Heart left ventricle (tissue), 16 donors: ENCODE measurements at regions not wholly inside any gene's neighbourhood (a gene's known extent, or its start where the extent isn't known, plus 50 kb on each side); places are given as distances from the start of the nearest gene placed in this dataset.

Source experiments
- ATAC-seq, 4 donors: fragments of 200-7000 bp; cut with Tn5 transposase; one replicate each; pipeline ENCODE4 v1.9.1; 2020 to 2022; ENCODE audit warnings: moderate library complexity in 4 of 4, mild to moderate bottlenecking in 3 of 4, moderate number of reproducible peaks in 1 of 4
- DNase-seq, 5 donors: peaks; one replicate each; pipeline ENCODE4 v3.0.0-alpha.2; 2020
- H3K27ac ChIP-seq, 12 donors: fragments of 200-600 bp; sonication (generic) in 4 of 12; one replicate each; pipeline versions ENCODE4 v1.5.0 to v1.8.0; 2016 to 2022; ENCODE audit warnings: mild to moderate bottlenecking in 2 of 12
- H3K27me3 ChIP-seq, 9 donors: fragments of 200-600 bp; sonication (generic) in 2 of 9; one replicate each; pipeline versions ENCODE4 v1.5.1 to v1.8.0; 2016 to 2022; ENCODE audit warnings: mild to moderate bottlenecking in 3 of 9
- H3K36me3 ChIP-seq, 9 donors: fragments of 200-600 bp; sonication (generic) in 2 of 9; one replicate each; pipeline versions ENCODE4 v1.5.0 to v1.8.0; 2018 to 2022; ENCODE audit warnings: mild to moderate bottlenecking in 2 of 9
- H3K4me1 ChIP-seq, 12 donors: fragments of 200-600 bp; sonication (generic) in 4 of 12; one replicate each; pipeline versions ENCODE4 v1.5.0 to v1.8.0; 2016 to 2022; ENCODE audit warnings: mild to moderate bottlenecking in 3 of 12
- H3K4me3 ChIP-seq, 12 donors: fragments of 200-600 bp; sonication (generic) in 4 of 12; one replicate each; pipeline versions ENCODE4 v1.5.0 to v1.8.0; 2017 to 2022; ENCODE audit warnings: mild to moderate bottlenecking in 9 of 12, moderate library complexity in 4 of 12
- H3K9me3 ChIP-seq, 12 donors: fragments of 200-600 bp; sonication (generic) in 4 of 12; one replicate each; pipeline versions ENCODE4 v1.5.0 to v1.8.0; 2016 to 2022; ENCODE audit warnings: mild to moderate bottlenecking in 1 of 12
- POLR2A ChIP-seq, 2 donors: fragments of 450-650 bp; IDR thresholded peaks; one replicate each; pipeline ENCODE4 v1.6.1; 2017; ENCODE audit warnings: antibody characterized with exemption in 2 of 2, mild to moderate bottlenecking in 2 of 2, moderate library complexity in 2 of 2
- WGBS, 4 donors: extraction: QIAGEN DNeasy Blood & Tissue Kit in 2 of 4; methylation state at CpG; one replicate each; pipeline versions ENCODE4 v1.1.5 to v1.1.7; 2013 to 2018; 5-methylcytosine and 5-hydroxymethylcytosine counted together
- intact Hi-C, 10 donors: fragments of 100-400 bp; cut with DNase I; formaldehyde crosslinking; loops; one replicate each; pipeline versions ENCODE4 v1.11.1 to v1.14.2; 2022
- TF ChIP-seq, protein P1 (sequence below), 12 donors: fragments of 200-600 bp; sonication (generic) in 4 of 12; IDR thresholded peaks; one replicate each; pipeline versions ENCODE4 v1.5.0 to v1.8.0; 2018 to 2022; ENCODE audit warnings: antibody characterized with exemption in 12 of 12, mild to moderate bottlenecking in 5 of 12
- donor health status: ischemic (EF 13 %, LVEDD 7.1; RV severe dilation, severe dysfunction).
- donor health status: healthy with polysubstance abuse.
- donor health status: DM: no; HTN: yes; CAD: no.
- donor health status: DM: no; HTN: no; CAD: no.
- donor health status: ischemic (EF 25% LVEDD 6.9; RV normal size, moderate dysfunction).
- donor health status: ischemic (EF 25% LVEDD 5.7; RV mildly dilated, moderate dysfunction).
- donor health status: healthy.
- donor health status: DM: yes; HTN: yes; CAD: no.
- donor health status: ischemic (EF 35%, LVEDD 5.7; RV mildly dilated, moderate dysfunction).
- donor health status: nonischemic (EF 11% LVEDD 7.7; RV severe dilation, severe dysfunction).
- donor health status: DM: yes; HTN: yes; CAD: no.
- donor health status: PGD.
- donor health status: ischemic (EF 29% LVEDD 5.4; RV normal size, mild dysfunction).
- donor health status: nonischemic (EF 23%, LVEDD 6.1; RV moderate dilation, normal function).

DNA sequence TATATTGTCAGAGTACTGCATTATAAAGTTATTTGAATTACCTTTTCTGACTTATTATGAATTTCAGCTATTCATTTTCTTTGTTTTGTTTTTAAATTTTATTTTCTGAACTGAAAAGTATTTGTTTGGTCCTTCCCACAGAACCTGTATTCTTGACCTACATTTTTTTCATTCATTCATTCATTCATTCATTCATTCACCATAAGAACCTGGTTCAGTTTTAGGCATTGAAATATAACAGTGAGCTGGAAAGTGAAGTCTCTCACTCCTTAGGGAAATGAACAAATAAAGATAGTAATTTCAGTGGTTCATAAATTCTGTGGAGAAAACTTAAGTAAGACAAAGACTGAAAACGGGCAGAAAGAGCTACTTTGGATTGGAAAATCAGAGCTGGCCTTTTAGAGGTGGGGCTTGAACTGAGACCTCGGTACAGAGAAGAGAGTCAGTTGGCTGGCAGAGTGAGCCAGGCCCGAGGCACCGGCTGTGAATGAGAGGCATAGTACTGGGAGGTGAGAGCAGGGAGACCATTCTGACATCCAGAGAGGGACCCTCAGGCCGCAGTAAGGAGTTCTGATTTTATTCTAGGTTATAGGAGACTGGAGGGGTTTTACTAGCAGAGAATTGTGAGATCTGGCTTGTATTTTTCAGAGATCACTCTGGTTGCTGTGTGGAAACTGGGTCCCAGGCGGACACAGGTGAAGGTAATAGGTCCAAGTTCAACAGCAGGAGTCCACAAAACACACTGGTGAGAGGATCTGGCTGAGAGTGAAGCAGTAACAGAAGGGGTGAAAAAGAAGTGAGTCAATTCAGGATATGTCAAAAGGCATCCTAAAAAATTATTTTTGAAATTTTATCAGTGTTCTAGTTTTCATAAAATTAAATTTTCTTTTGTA, 75.8 kb upstream of the FN1 start:
- Histone ChIP-seq H3K27me3 (no peaks in the 10 kb centered on the region), H3K4me1 (peaks cover 0 to 5% (median 0%) of the 10 kb centered on the region in 12 donors), H3K36me3 (no peaks in the 10 kb centered on the region), H3K4me3 (no peak overlapping the region), H3K27ac (no peak overlapping the region), H3K9me3 (no peaks in the 10 kb centered on the region)
- intact Hi-C loops = no loop called here
- 80 to 88% (median 83%) methylated on average over 6 of the region's 6 CpGs for WGBS, 4 donors
- DNase-seq (no peak), ATAC-seq (no peak)
- no peak for TF ChIP-seq POLR2A (IDR thresholded peaks at IDR 0.05)
- TF ChIP-seq, protein P1, sequence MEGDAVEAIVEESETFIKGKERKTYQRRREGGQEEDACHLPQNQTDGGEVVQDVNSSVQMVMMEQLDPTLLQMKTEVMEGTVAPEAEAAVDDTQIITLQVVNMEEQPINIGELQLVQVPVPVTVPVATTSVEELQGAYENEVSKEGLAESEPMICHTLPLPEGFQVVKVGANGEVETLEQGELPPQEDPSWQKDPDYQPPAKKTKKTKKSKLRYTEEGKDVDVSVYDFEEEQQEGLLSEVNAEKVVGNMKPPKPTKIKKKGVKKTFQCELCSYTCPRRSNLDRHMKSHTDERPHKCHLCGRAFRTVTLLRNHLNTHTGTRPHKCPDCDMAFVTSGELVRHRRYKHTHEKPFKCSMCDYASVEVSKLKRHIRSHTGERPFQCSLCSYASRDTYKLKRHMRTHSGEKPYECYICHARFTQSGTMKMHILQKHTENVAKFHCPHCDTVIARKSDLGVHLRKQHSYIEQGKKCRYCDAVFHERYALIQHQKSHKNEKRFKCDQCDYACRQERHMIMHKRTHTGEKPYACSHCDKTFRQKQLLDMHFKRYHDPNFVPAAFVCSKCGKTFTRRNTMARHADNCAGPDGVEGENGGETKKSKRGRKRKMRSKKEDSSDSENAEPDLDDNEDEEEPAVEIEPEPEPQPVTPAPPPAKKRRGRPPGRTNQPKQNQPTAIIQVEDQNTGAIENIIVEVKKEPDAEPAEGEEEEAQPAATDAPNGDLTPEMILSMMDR (IDR thresholded peaks at IDR 0.05) = no peak

DNA sequence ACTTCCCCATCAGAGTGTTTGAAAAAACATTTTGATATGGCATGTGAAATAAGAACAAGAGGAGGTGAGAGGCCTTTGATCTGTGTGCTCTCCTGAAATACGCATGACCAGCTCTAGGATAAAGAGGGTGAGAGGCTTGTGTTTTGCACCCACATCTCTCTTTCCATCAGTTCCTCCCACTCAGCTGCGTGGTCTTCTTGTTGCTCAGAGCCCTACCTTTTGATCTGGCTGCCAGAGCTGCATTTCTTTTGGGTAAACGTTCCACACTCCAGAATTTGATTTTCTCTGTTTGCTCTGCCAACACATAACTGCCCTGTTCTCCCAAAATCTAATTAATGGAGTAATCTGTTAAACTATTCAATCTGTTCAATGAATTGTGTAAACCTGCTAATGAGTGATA, 72.0 kb upstream of the FN1 start:
- no peaks in the 10 kb centered on the region for H3K36me3 ChIP-seq
- 56 to 66% (median 61%) methylated on average over 3 of the region's 3 CpGs for WGBS, 4 donors
- peaks cover 0 to 16% (median 0%) of the 10 kb centered on the region in 12 donors for H3K4me1 ChIP-seq
- no peak overlapping the region for H3K27ac ChIP-seq
- no peaks in the 10 kb centered on the region for H3K27me3 ChIP-seq
- DNase-seq (no peak), ATAC-seq (no peak)
- intact Hi-C loops = no loop called here
- TF ChIP-seq POLR2A (IDR thresholded peaks at IDR 0.05) = no peak
- TF ChIP-seq, protein P1 (IDR thresholded peaks at IDR 0.05) = no peak
- H3K9me3 ChIP-seq = no peaks in the 10 kb centered on the region
- no peak overlapping the region for H3K4me3 ChIP-seq

DNA sequence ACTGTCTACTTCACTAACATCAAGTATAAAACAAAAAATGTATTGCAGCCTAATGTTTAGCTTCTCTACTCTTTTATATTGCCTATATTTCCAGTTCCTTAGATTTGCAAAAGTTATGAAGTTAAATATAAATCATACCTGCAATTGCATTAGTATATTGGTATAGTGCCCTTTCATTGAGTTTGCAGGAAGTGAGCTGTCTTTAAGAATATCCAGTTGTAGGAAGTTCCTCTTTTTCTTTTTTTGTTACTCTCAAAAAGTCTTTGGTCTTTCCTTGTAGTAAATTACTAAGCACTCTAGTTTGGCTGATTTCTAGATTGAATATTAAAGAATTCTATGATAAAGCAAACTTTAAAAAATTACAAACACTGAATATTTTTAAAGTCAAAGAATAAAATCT, 71.3 kb upstream of the FN1 start:
- TF ChIP-seq POLR2A (IDR thresholded peaks at IDR 0.05) = no peak
- TF ChIP-seq, protein P1 (IDR thresholded peaks at IDR 0.05) = no peak
- Histone ChIP-seq H3K27ac (no peak overlapping the region), H3K9me3 (no peaks in the 10 kb centered on the region), H3K36me3 (no peaks in the 10 kb centered on the region), H3K4me1 (peaks cover 0 to 16% (median 0%) of the 10 kb centered on the region in 12 donors), H3K4me3 (no peak overlapping the region), H3K27me3 (no peaks in the 10 kb centered on the region)
- DNase-seq (no peak), ATAC-seq (no peak)
- intact Hi-C loops = no loop called here

DNA sequence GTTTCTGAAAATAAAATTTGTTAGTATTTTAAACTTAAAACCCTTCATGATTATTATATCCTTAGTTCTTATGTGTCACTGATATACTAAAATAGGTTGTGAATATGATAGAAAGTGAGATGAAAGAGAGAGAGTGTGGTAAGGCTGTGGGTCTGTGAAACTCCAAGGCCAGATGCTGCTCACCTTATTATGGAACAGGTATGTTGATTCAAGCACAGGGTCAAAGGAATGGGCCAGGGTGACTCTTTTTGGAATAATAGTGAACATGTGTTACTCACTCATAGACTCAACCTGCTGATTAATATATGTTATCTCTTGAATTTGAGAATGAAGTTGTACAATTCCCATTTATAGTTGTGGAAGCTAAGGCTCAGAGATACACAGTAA, 70.7 kb upstream of the FN1 start:
- TF ChIP-seq POLR2A (IDR thresholded peaks at IDR 0.05) = no peak
- TF ChIP-seq, protein P1 (IDR thresholded peaks at IDR 0.05) = no peak
- DNase-seq = no peak
- ATAC-seq = no peak
- Histone ChIP-seq H3K4me1 (peaks cover 0 to 16% (median 0%) of the 10 kb centered on the region in 12 donors), H3K27ac (no peak overlapping the region), H3K9me3 (no peaks in the 10 kb centered on the region), H3K36me3 (no peaks in the 10 kb centered on the region), H3K4me3 (no peak overlapping the region), H3K27me3 (no peaks in the 10 kb centered on the region)
- intact Hi-C loops = no loop called here
